ENCODE measurements at regions not wholly inside any gene's neighbourhood (a gene's known extent, or its start where the extent isn't known, plus 50 kb on each side); places are given as distances from the start of the nearest gene placed in this dataset.

GRCh38 chr2:82089518-82089917, 1785.0 kb upstream of the LRRTM1 start:
- TF ChIP-seq CTCF (IDR thresholded peaks at IDR 0.05; ENCODE audit: borderline replicate concordance, extremely low read depth, low read length, poor library complexity, severe bottlenecking) = no peak
- TF ChIP-seq EZH2 (IDR thresholded peaks at IDR 0.05; ENCODE audit: borderline replicate concordance, low read depth, low read length, severe bottlenecking) = no peak
